ENCODE measurements at regions not wholly inside any gene's neighbourhood (a gene's known extent, or its start where the extent isn't known, plus 50 kb on each side); places are given as distances from the start of the nearest gene placed in this dataset.
"Not testable (repeated sequence)": the region's sequence is repeated elsewhere in the genome, so short reads cannot be mapped to it uniquely, and the experiment has no call there.

DNA sequence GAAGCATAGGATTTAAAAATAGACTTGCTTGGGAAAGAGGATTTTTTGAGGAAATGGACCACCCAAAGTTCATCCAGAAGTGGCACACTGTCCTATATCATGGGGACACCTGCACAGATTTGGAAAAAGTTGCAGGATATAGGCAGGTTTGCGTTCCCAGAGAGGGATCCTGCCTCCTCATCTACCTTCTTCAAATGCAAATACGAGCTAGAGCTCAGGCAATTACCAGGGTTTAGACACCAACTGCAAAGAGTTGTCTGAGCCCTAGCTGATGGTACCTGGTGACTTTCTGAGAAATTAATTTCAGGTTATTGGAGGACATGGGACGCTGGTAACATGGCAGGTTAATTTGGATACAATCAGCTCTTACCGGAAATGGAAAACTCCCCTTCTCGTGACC, 423.7 kb upstream of the MTPN start:
- no peak for DNase-seq

GRCh38 chr7:136399385-136399784, 422.2 kb upstream of the MTPN start:
- DNase-seq = no peak

GRCh38 chr7:136392856-136393255, 415.7 kb upstream of the MTPN start:
- DNase-seq = no peak

- no peak for DNase-seq
Measured at GRCh38 chr7:136391371-136391770, 414.2 kb upstream of the MTPN start.

- DNase-seq = no peak
Measured at GRCh38 chr7:136389933-136390332, 412.8 kb upstream of the MTPN start.

- no peak for DNase-seq
Measured at GRCh38 chr7:136386876-136387275, 409.7 kb upstream of the MTPN start.

DNA sequence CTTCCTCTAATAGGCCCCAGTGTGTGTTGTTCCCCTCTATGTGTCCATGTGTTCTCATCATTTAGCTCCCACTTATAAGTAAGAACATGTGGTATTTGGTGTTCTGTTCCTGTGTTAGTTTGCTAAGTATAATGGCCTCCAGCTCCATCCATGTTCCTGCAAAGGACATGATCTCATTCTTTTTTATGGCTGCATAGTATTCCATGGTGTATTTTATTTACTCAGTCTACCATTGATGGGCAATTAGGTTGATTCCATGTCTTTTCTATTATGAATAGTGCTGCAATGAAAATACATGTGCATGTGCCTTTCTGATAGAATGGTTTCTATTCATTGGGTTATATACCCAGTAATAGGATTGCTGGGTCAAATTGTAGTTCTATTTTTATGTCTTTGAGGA, 394.2 kb upstream of the MTPN start:
- DNase-seq = not testable (repeated sequence)

- DNase-seq = no peak
Measured at GRCh38 chr7:136370137-136370536, 393.0 kb upstream of the MTPN start.

DNA sequence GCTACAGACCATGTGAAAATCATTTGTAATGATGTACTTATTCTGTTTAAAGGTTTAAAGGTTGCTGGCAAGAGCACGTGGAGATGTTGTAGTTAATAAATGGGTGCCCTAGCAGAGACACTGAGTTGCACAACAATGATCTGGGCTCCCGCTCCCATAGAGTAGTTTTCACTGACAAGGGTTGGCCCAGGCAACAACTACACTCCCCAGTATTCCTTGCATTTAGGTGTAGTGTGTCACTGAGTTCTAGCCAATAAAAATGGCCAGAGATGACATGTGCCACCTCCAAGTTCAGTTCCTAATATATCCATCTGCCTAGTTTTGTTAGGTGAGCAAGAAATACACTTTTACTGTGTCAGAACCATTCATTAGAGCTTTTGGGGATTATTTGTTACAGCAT, 392.1 kb upstream of the MTPN start:
- no peak for DNase-seq

DNA sequence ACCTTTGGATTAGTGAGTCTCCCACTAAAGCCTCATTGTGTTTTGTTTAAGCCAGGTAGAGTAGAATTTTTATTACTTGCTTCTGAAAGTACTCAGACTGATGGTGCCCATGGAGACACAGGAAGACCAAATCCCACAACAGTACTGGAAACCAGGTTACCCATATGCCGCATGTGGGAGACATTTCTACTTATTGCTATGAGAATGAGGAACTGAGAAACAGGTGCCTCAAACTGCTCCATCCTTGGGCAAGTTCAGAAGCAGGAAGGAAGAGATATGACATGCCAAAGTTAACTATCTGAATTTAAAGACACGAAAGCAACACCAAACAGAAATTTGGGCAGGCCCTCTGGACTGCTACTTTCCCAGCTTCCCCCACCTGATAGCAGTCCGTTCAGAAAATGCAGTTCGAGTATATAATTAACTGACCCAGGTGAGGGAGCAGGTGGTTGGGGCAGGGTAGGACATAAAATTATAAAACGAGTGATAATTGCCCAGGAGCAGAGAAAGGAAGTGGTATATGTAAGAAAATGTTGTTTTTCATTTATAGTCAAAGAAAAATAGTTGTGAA, 382.3 kb upstream of the MTPN start:
- no peak for DNase-seq

DNA sequence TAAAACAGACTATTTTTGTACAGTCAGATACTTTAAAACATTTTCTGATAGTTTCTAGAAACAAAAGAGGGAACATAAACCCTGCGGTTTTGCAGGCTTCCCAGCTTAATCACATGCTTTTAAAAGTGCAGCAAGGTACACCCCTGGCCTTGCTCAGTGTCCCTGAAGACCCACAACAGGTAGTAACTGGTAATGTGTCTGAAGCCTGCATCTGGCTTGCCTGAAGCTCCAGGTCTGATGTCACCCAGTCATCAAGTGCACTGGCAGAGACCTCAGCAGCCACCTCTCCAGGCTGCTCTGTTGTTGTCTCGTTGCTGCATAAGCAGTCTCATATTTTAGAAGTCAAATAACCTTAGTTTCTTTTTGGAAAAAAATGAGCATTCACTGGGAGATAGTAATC, 376.1 kb upstream of the MTPN start:
- DNase-seq = no peak

DNA sequence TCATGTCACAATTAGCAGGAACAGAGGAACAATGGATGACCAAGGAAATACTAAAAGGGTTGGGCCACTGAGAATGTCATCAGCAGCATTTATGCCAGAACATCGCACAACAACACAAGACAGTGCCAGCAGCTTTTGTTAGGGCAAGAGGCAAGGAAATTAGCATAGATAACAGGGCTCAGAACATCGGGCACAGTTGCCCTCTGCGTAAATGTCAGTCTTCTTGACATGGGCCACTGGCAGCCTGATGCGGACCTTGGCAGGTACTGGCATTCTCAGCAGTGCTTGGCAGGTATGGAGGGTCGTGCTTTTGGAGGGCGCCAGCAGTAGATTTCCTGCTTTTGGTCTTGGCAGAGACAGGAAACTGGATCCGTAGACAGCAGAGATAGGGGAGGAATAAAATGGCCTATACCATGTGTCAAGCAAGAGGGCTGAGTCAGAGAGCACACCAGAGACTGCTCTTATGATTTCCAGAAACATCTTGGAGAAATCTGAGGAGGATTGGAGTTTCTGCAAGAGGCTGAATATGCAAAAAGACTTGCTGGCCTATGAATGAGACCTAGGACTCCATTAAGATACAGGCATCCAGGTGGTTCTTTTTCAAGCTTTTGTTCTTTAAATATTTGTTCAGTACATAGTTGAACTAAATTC, 371.5 kb upstream of the MTPN start:
- no peak for DNase-seq

DNA sequence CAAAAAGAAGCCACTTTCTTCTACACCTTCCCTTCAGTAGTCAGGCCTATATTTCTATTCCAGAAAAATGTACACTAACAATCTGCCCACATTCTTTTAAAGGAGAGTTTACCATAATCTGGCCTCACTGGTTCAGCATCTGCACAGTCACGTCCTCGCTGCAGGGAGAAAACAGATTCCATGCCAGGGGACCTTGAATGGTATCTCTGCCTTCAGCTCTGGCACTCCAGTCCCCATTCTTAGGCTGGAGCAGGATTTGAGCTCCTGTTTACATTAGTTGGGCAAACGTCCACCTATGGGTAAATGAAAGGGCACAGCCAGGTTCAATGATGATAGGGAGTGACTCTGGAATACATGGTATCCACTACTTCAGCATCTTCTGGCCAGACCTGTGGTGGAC, 371.0 kb upstream of the MTPN start:
- DNase-seq = no peak

- DNase-seq = no peak
Measured at GRCh38 chr7:136347488-136347887, 370.3 kb upstream of the MTPN start.

DNA sequence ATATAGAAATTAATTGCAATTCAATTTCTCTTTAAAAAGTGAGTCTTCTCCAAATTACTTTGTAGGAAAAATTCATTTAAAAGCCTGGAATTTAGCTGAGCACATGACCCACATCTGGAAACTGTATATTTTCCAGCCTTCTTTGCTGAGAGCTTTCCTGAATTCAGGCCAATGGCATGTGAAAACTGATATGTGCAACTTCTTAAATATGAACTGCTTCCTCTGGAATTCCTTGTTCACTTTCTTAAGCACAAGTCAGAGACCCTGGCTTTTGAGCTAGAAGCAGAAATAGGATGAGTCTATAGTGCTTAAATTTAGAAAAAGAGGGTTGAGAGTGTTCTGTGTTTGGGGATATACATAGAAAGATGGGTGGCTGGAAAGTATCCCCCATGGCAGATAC, 365.1 kb upstream of the MTPN start:
- DNase-seq = no peak

DNA sequence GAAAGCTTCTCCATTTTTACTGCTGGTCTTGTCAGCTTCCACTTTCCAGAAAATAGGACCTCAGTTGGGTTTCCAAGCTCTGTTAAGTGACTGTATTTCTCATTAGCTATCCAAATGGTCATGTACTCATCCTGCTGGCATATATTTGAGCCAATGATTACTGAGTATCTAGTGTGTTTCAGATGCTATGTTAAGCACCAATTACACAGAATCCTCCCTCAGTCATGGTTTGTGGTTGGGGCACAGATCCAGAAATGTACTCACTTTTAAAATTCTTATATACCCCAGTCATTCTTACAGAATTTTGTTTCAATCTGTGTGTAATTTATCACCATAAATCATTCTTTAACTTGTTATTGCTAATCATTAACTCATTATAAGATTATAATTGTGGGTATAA, 362.3 kb upstream of the MTPN start:
- no peak for DNase-seq

DNA sequence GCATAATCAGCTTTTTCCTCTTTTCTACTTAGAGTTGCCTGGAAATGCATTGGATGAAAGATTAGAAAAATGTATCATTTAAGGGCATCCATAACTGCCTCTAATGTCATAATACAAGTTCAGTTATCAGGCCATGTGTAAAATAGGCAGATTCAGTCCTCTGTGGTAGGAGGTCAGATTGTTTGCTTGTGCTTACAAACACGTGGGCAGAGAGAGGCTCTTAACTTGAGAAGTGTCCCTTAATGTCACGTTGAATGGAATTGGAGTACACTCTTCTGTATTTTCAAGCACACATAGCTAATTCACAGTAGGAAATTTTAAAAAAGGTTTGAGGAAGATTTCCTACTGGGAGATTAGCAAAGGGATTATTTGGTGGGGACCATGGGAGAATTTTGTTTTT, 359.8 kb upstream of the MTPN start:
- DNase-seq = no peak

GRCh38 chr7:136333636-136334035, 356.5 kb upstream of the MTPN start:
- no peak for DNase-seq

DNA sequence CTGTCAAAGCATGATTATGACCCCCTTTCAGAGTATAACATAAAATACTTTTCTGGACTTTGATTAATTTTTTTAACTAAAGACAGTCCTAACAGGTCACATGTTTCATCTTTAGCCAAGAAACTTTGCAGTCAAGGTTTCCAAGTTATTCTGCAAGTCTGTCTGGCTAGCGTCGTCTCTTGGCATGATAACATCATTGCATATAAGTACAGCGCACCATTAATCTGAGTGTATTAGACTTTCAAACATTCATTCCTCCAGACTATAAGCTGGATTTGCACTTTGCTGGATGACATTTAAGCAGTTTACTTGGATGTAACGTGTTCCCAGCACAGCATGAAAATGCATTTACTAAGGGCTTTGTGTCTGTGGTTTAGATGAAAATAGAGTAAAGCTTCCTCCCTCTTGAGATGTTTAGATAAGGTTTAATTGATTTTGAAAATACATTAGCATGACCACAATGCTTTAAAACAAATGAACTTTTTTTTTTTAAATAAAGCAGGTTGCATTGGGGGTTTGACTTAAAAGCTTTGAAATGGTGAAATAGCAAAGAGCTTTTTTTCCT, 349.0 kb upstream of the MTPN start:
- no peak for DNase-seq

- no peak for DNase-seq
Measured at GRCh38 chr7:136325578-136325977, 348.4 kb upstream of the MTPN start.

- no peak for DNase-seq
Measured at GRCh38 chr7:136325027-136325426, 347.9 kb upstream of the MTPN start.

DNA sequence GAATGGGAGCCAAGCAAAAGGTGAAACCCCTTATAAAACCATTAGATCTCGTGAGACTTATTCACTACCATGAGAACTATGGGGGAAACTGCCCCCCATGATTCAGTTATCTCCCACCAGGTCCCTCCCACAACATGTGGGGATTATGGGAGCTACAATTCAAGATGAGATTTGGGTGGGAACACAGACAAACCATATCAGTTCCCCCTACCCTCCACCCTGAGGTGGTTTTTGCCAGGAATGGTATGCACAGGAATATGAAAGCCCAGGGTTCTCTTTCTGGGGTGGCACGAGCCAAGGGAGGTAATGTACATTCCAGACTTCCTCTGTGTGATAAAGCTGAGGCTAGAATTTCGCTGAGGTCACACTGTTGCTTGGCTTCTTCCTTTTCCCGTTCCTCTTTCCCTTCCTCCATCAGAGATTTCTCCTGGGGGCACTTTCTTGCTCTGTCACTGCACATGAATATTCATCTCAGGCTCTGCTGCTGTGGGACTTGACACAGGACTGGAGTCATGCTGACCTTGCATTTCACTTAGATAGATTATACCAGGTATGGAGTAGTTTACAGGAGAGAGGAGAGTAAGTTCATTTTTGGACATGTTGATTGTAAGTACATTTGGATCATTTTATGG, 347.0 kb upstream of the MTPN start:
- DNase-seq = no peak

GRCh38 chr7:136312592-136312991, 335.4 kb upstream of the MTPN start:
- DNase-seq = no peak

GRCh38 chr7:136309407-136309806, 332.2 kb upstream of the MTPN start:
- DNase-seq = no peak

DNA sequence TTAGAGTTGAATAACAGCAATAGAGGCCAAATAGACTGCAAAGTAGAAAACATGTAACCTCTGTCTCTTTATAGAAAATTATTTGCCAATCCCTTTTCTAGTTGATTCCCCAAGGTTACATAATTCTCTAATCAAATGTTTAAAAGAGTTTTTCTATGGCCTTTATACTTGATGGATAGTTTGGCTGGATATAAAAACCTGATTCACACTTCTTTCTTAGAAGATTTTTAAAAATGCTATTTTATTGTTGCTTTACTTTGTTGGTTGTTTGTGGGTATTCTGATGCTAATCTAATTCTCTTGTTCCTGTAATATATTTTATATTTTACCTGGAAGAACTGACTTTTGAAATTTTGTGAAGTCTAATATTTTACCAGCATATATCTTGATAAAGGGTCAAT, 331.1 kb upstream of the MTPN start:
- no peak for DNase-seq
